HepG2 (cell line): ENCODE measurements at regions not wholly inside any gene's neighbourhood (a gene's known extent, or its start where the extent isn't known, plus 50 kb on each side); places are given as distances from the start of the nearest gene placed in this dataset.

ENCODE experiments used
- ATAC-seq: fragments of 200-7000 bp; cut with Tn5 transposase; 3 replicates; pipeline ENCODE4 v1.9.1; 2020; ENCODE audit warnings: mild to moderate bottlenecking, moderate library complexity
- BruUV-seq: library from RNA; stranded (reverse); fragments of 400-500 nt; replicated peaks from 2 replicates; lab custom pipeline; 2021; lab: Mats Ljungman, UMichigan
- CTCF ChIA-PET: fragments of 300-600 bp; formaldehyde crosslinking; extraction: SDS; loops from one replicate; lab custom pipeline; 2021; ENCODE audit warnings: low total read pairs, inconsistent platforms, low intra/inter-chr PET ratio; lab: Yijun Ruan, JAX
- POLR2A ChIA-PET: fragments of 350-600 bp; sonication (Branson Sonifier 250); formaldehyde crosslinking; loops from one replicate; lab custom pipeline; 2020; ENCODE audit warnings: antibody characterized with exemption, inconsistent platforms; lab: Yijun Ruan, JAX
- DNase-seq: peaks from one replicate; pipeline ENCODE4 v3.0.0-alpha.2; 2015; ENCODE audit warnings: low spot score
- FAIRE-seq: peaks from 3 replicates; lab custom pipeline; 2011; peaks lifted over from hg19 to GRCh38; lab: Jason Lieb, UNC
- H2AFZ ChIP-seq: one replicate; pipeline ENCODE4 v1.6.1; 2011; ENCODE audit warnings: low read length, inconsistent platforms
- H3K27ac ChIP-seq: fragments of 300-600 bp; 3 replicates; pipeline ENCODE4 v1.8.0; 2011; ENCODE audit warnings: mixed run types, mild to moderate bottlenecking, mixed read lengths, low read length, inconsistent platforms; ENCODE audit not compliant: insufficient read depth; ENCODE audit errors: extremely low read length
- H3K27me3 ChIP-seq, 2 experiments: fragments of 200-600 bp in 1 of 2; 2 replicates in 1 of 2; 3 replicates in 1 of 2; pipeline versions ENCODE4 v1.6.0 to v1.8.0; 2011; ENCODE audit warnings: low read length in 2 of 2, mild to moderate bottlenecking in 2 of 2, moderate library complexity in 2 of 2, inconsistent platforms in 1 of 2; ENCODE audit not compliant: insufficient read depth in 2 of 2, control insufficient read depth in 1 of 2
- H3K36me3 ChIP-seq, 2 experiments: fragments of 200-600 bp in 1 of 2; replicated peaks in 1 of 2; 2 replicates in 1 of 2; 3 replicates in 1 of 2; pipeline versions ENCODE4 v1.5.1 to v1.8.0; 2011; ENCODE audit warnings: low read length in 2 of 2, inconsistent platforms in 1 of 2; ENCODE audit not compliant: insufficient read depth in 2 of 2, control insufficient read depth in 1 of 2
- H3K4me1 ChIP-seq: 2 replicates; pipeline ENCODE4 v1.5.1; 2012; ENCODE audit warnings: low read length, inconsistent platforms; ENCODE audit not compliant: insufficient read depth
- H3K4me2 ChIP-seq: 2 replicates; pipeline ENCODE4 v1.6.0; 2011; ENCODE audit warnings: low read depth, low read length, inconsistent platforms
- H3K4me3 ChIP-seq, 3 experiments: fragments of 200-600 bp in 1 of 3; sonication (generic), shearing (Covaris generic) in 1 of 3; replicated peaks in 1 of 3; 2 replicates each; pipeline ENCODE4 v1.5.1; 2011 to 2016; ENCODE audit warnings: low read length in 3 of 3, inconsistent platforms in 2 of 3, low read depth in 2 of 3, mild to moderate bottlenecking in 2 of 3, control low read depth in 1 of 3, mixed read lengths in 1 of 3; ENCODE audit not compliant: insufficient read depth in 1 of 3
- H3K79me2 ChIP-seq: one replicate; pipeline ENCODE4 v1.6.1; 2011; ENCODE audit warnings: low read length, inconsistent platforms; ENCODE audit not compliant: insufficient read depth
- H3K9ac ChIP-seq: 2 replicates; pipeline ENCODE4 v1.6.0; 2011; ENCODE audit warnings: mild to moderate bottlenecking, low read depth, low read length, inconsistent platforms; ENCODE audit not compliant: insufficient read depth
- H3K9me3 ChIP-seq: 2 replicates; pipeline ENCODE4 v1.5.1; 2012; ENCODE audit warnings: mild to moderate bottlenecking, low read length
- H4K20me1 ChIP-seq: 2 replicates; pipeline ENCODE4 v1.6.0; 2011; ENCODE audit warnings: inconsistent platforms, mild to moderate bottlenecking, low read length, moderate library complexity; ENCODE audit not compliant: insufficient read depth
- AKNA ChIP-seq: sonication (generic); formaldehyde crosslinking; IDR thresholded peaks from 2 replicates; pipeline ENCODE4 v1.4.0; 2020; ENCODE audit warnings: missing genetic modification reagents, borderline replicate concordance
- ATF6 ChIP-seq: sonication (generic); formaldehyde crosslinking; conservative IDR thresholded peaks from 2 replicates; pipeline ENCODE4 v1.4.0; 2020; ENCODE audit warnings: missing genetic modification reagents
- MXI1 ChIP-seq: IDR thresholded peaks from 3 replicates; pipeline ENCODE4 v1.6.1; 2012; ENCODE audit warnings: low read depth, low read length, inconsistent platforms, borderline replicate concordance
- NFE2 ChIP-seq: sonication (generic); formaldehyde crosslinking; IDR thresholded peaks from 2 replicates; pipeline ENCODE4 v1.4.0; 2020; ENCODE audit warnings: missing genetic modification reagents
- NR2F1 ChIP-seq, 2 experiments: fragments of 450-650 bp in 1 of 2; formaldehyde crosslinking in 1 of 2; IDR thresholded peaks; 2 replicates each; pipeline versions ENCODE4 v1.5.0 to v1.6.1; 2016 to 2020; ENCODE audit warnings: mild to moderate bottlenecking in 1 of 2, missing compliant biosample characterization in 1 of 2, missing genetic modification reagents in 1 of 2, moderate library complexity in 1 of 2
- ONECUT2 ChIP-seq: sonication (generic); formaldehyde crosslinking; IDR thresholded peaks from 2 replicates; pipeline ENCODE4 v1.4.0; 2020; ENCODE audit warnings: missing genetic modification reagents
- PAX8 ChIP-seq: sonication (generic); formaldehyde crosslinking; IDR thresholded peaks from 2 replicates; pipeline ENCODE4 v1.8.0; 2022; ENCODE audit warnings: mild to moderate bottlenecking, missing genetic modification reagents, borderline replicate concordance
- PBX3 ChIP-seq: sonication (generic); formaldehyde crosslinking; IDR thresholded peaks from 2 replicates; pipeline ENCODE4 v1.8.1; 2023; ENCODE audit warnings: missing genetic modification reagents, inconsistent platforms, borderline replicate concordance
- PCBP2 ChIP-seq: fragments of 200-400 bp; formaldehyde crosslinking; optimal IDR thresholded peaks from 2 replicates; pipeline ENCODE3; 2018; ENCODE audit warnings: low read length, low read depth; ENCODE audit not compliant: poor library complexity, severe bottlenecking
- RBM22 ChIP-seq: fragments of 200-400 bp; formaldehyde crosslinking; optimal IDR thresholded peaks from 2 replicates; pipeline ENCODE3; 2017; ENCODE audit warnings: mild to moderate bottlenecking, low read length, moderate library complexity
- TOPORS ChIP-seq: sonication (generic); formaldehyde crosslinking; IDR thresholded peaks from 2 replicates; pipeline ENCODE4 v1.8.0; 2023; ENCODE audit warnings: mild to moderate bottlenecking, missing genetic modification reagents
- ZIK1 ChIP-seq: sonication (generic); formaldehyde crosslinking; IDR thresholded peaks from 2 replicates; pipeline ENCODE4 v1.5.0; 2020; ENCODE audit warnings: mild to moderate bottlenecking, low read depth, missing genetic modification reagents, borderline replicate concordance
- ZNF446 ChIP-seq: sonication (generic); formaldehyde crosslinking; IDR thresholded peaks from 2 replicates; pipeline ENCODE4 v1.5.0; 2020; ENCODE audit warnings: mild to moderate bottlenecking, missing genetic modification reagents
- ZNF597 ChIP-seq: sonication (generic); formaldehyde crosslinking; IDR thresholded peaks from 2 replicates; pipeline ENCODE4 v1.5.0; 2020; ENCODE audit warnings: missing genetic modification reagents
- WGBS: methylation state at CpG from one replicate; pipeline ENCODE4 v1.1.6; 2017; ENCODE audit warnings: low lambda C conversion rate; 5-methylcytosine and 5-hydroxymethylcytosine counted together
- in situ Hi-C: cut with HindIII; loops from 2 replicates; pipeline ENCODE4 v1.10.0; 2017; ENCODE audit warnings: low pct_unique_long_range_greater_than_20kb; ENCODE audit not compliant: extremely low pct_ligation_motif_present
- intact Hi-C: fragments of 100-400 bp; cut with micrococcal nuclease; formaldehyde crosslinking; loops from one replicate; pipeline ENCODE4 v1.10.0; 2022; ENCODE audit not compliant: unreplicated experiment
- TF ChIP-seq, protein P1 (sequence below): sonication (generic); formaldehyde crosslinking; IDR thresholded peaks from 2 replicates; pipeline ENCODE4 v1.9.0; 2021; ENCODE audit warnings: missing genetic modification reagents, mild to moderate bottlenecking, borderline replicate concordance

- no peak overlapping the region for H2AFZ ChIP-seq
- BruUV-seq = no TSS peak
- no peak overlapping the region for H3K27ac ChIP-seq
- H3K36me3 ChIP-seq = no peaks in the 10 kb centered on the region
- H3K9me3 ChIP-seq = no peaks in the 10 kb centered on the region
- intact Hi-C loops (no loop called here), in situ Hi-C loops (no loop called here)
- WGBS = 12% methylated on average over 1 of the region's 1 CpG
- POLR2A ChIA-PET = no interaction called here
- no peaks in the 10 kb centered on the region for H3K27me3 ChIP-seq
- no peak overlapping the region for H3K9ac ChIP-seq
- CTCF ChIA-PET = no interaction called here
- DNase-seq (no peak), FAIRE-seq (no peak), ATAC-seq (no peak)
- H3K4me3 ChIP-seq = no peak overlapping the region
- no peaks in the 10 kb centered on the region for H3K79me2 ChIP-seq
- no peaks in the 10 kb centered on the region for H3K4me1 ChIP-seq
- no peak overlapping the region for H3K4me2 ChIP-seq
- H4K20me1 ChIP-seq = no peaks in the 10 kb centered on the region
- TF ChIP-seq ZIK1 (CRISPR knock-in tag) (no peak), NR2F1 (CRISPR knock-in tag; IDR thresholded peaks at IDR 0.05) (no peak), NFE2 (CRISPR knock-in tag) (no peak), ONECUT2 (CRISPR knock-in tag) (no peak), PCBP2 (no peak), ZNF446 (CRISPR knock-in tag) (no peak), AKNA (CRISPR knock-in tag) (no peak), PAX8 (CRISPR knock-in tag) (no peak), MXI1 (no peak), TOPORS (CRISPR knock-in tag) (no peak), ZNF597 (CRISPR knock-in tag) (no peak), ATF6 (CRISPR knock-in tag) (no peak), RBM22 (no peak), PBX3 (CRISPR knock-in tag) (no peak)
- TF ChIP-seq, protein P1, sequence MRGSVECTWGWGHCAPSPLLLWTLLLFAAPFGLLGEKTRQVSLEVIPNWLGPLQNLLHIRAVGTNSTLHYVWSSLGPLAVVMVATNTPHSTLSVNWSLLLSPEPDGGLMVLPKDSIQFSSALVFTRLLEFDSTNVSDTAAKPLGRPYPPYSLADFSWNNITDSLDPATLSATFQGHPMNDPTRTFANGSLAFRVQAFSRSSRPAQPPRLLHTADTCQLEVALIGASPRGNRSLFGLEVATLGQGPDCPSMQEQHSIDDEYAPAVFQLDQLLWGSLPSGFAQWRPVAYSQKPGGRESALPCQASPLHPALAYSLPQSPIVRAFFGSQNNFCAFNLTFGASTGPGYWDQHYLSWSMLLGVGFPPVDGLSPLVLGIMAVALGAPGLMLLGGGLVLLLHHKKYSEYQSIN (CRISPR knock-in tag) = no peak
These were observed 555.0 kb downstream of the ZEB2 start for GRCh38 chr2:143964891-143965290.
